Cardiac muscle cell (in vitro differentiated cells and primary cell): ENCODE measurements at regions not wholly inside any gene's neighbourhood (a gene's known extent, or its start where the extent isn't known, plus 50 kb on each side); places are given as distances from the start of the nearest gene placed in this dataset.

Source experiments
- DNase-seq, 2 donors: peaks; one replicate each; pipeline versions ENCODE4 v3.0.0 to v3.0.0-alpha.2; 2010 to 2017; ENCODE audit warnings: low read depth in 1 of 2, low spot score in 1 of 2
- H3K27ac ChIP-seq: fragments of 200-600 bp; sonication (generic); 2 replicates; pipeline ENCODE4 v1.5.1; 2016
- H3K27me3 ChIP-seq: fragments of 200-600 bp; sonication (generic); 2 replicates; pipeline ENCODE4 v1.6.0; 2016; ENCODE audit warnings: control low read depth
- H3K36me3 ChIP-seq: fragments of 200-600 bp; sonication (generic); 2 replicates; pipeline ENCODE4 v1.5.1; 2016; ENCODE audit warnings: control low read depth
- H3K4me1 ChIP-seq: fragments of 200-600 bp; sonication (generic); 2 replicates; pipeline ENCODE4 v1.8.1; 2017; ENCODE audit warnings: low read depth, mild to moderate bottlenecking, mixed run types
- H3K4me3 ChIP-seq: fragments of 200-600 bp; sonication (generic); 2 replicates; pipeline ENCODE4 v1.5.1; 2016; ENCODE audit warnings: mild to moderate bottlenecking
- H3K9me3 ChIP-seq: fragments of 200-600 bp; sonication (generic); 2 replicates; pipeline ENCODE4 v1.5.1; 2017; ENCODE audit warnings: low read depth, mild to moderate bottlenecking, control low read depth
- CTCF ChIP-seq: IDR thresholded peaks from 2 replicates; pipeline ENCODE4 v1.5.1; 2012; ENCODE audit warnings: low read depth, mild to moderate bottlenecking, low read length

DNA sequence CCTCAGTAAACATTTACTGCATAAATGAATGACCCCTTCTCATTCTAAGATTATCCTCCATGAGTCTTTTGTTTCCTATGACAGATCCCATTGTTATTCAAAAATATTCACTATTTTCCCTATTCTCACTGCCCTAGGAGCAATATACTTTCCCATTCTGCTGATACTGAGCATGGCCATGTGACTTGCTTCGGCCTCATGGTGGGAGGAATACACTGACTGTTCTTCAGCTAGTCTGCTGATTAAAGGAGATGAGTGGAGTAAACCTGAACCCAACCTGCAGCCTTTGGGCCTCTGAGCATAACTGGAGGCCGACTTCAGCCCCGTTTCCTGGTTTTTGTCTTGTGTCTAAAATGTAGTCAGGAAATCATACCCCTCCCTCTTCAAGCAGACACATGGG, 531.8 kb upstream of the SALL1 start:
- no peak for DNase-seq
- H3K4me3 ChIP-seq: no peak overlapping the region
- H3K9me3 ChIP-seq: no peaks in the 10 kb centered on the region
- TF ChIP-seq CTCF: no peak
- no peaks in the 10 kb centered on the region for H3K27me3 ChIP-seq
- no peak overlapping the region for H3K27ac ChIP-seq
- H3K4me1 ChIP-seq: peaks cover 15% of the 10 kb centered on the region
- H3K36me3 ChIP-seq: no peaks in the 10 kb centered on the region

DNA sequence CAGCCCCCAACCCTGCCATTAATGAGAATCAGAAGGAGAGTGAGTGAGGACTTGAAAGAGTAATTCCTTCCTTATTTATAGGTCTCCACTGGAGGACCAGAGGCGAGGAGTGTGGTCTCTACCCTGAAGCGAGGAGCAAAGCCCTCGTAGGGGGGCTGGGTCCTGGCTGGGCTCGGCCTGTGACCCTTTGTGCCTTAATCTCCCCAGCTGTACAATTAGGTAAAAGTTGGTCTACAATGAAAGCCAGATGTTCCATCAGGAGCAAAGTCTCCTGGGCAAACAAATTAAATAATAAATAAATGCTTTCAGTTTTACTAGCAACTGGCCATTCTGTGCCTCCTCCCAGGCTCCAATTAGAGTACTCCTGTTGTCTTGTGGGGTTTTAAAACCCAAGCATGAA, 523.5 kb upstream of the SALL1 start:
- Histone ChIP-seq H3K36me3 (no peaks in the 10 kb centered on the region), H3K4me1 (no peaks in the 10 kb centered on the region), H3K9me3 (no peaks in the 10 kb centered on the region), H3K27me3 (no peaks in the 10 kb centered on the region), H3K4me3 (no peak overlapping the region), H3K27ac (no peak overlapping the region)
- no peak for DNase-seq
- TF ChIP-seq CTCF: no peak

DNA sequence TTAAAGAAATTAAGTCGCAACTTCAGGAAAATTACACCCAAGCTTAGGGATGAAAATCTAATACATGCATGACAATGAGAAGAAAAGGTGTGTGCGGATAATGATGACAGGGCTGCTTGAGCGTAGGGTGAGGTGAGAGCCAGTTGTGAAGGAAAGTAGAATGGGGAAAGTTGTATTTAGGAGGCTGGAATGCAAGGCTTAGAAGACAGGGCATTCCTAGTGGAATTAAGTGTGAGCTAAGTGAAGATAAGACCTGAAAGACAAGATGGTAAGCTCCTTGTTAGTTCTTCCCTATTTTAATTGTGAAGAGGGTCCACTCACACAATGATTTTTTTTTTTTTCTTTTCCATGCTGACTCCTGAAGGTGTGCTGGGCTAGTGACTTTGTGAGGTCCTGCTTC, 519.5 kb upstream of the SALL1 start:
- H3K27me3 ChIP-seq: no peaks in the 10 kb centered on the region
- H3K9me3 ChIP-seq: no peaks in the 10 kb centered on the region
- DNase-seq: no peak
- no peak overlapping the region for H3K27ac ChIP-seq
- no peaks in the 10 kb centered on the region for H3K4me1 ChIP-seq
- no peaks in the 10 kb centered on the region for H3K36me3 ChIP-seq
- H3K4me3 ChIP-seq: no peak overlapping the region
- no peak for TF ChIP-seq CTCF

DNA sequence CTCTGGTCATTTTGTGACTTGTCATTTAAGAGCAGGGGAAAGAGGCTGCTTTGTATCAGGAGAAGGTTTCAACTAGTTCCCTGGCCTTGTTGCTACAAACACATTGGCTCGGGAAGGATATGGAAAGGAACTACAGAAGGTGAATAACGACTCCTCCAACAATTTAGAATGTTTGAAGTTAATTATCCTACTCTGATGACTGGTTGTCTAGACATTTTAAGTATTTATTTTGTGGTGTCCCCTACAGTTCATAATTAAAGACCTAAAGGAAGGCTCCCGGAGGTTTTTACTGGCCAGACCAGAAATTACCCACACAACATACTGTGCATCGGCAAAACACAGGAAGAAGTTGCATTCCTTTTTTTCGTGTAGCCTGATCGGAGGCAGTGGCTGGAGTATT, 515.8 kb upstream of the SALL1 start:
- Histone ChIP-seq H3K9me3 (no peaks in the 10 kb centered on the region), H3K36me3 (no peaks in the 10 kb centered on the region), H3K4me3 (no peak overlapping the region), H3K4me1 (no peaks in the 10 kb centered on the region), H3K27ac (no peak overlapping the region), H3K27me3 (no peaks in the 10 kb centered on the region)
- TF ChIP-seq CTCF: no peak
- DNase-seq: no peak

- no peak for TF ChIP-seq CTCF
- Histone ChIP-seq H3K27ac (no peak overlapping the region), H3K36me3 (no peaks in the 10 kb centered on the region), H3K9me3 (no peaks in the 10 kb centered on the region), H3K27me3 (no peaks in the 10 kb centered on the region), H3K4me3 (no peak overlapping the region), H3K4me1 (no peaks in the 10 kb centered on the region)
- no peak for DNase-seq
These were observed 515.0 kb upstream of the SALL1 start for GRCh38 chr16:51666074-51666473.

DNA sequence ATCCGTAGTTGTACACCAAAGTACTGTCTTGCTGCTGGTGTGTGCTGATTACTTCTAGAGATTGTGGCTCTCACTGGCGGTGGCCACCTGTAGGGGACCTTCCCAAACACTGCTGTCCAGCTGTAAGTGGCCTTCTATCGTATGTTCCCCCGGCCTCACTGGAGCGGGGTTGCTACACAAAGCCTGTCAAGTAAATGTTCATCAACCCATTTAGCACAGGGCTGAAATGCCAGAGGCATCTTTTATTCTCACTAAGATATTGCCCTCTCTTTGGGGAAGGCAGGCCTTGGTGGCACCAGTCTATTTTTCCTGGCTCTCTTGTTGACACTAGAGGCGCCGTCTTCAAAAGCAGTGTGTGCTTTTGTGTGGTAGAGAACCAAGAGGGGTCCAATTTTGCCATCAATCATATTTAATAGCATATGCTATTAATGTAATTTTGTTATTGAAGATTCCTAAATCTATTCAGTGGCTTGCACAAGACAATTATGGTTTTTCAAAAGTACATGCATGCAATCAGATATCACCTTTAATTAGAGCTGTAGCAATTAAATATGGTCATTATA, 514.4 kb upstream of the SALL1 start:
- Histone ChIP-seq H3K27ac (no peak overlapping the region), H3K4me3 (no peak overlapping the region), H3K27me3 (no peaks in the 10 kb centered on the region), H3K4me1 (no peaks in the 10 kb centered on the region), H3K9me3 (no peaks in the 10 kb centered on the region), H3K36me3 (no peaks in the 10 kb centered on the region)
- TF ChIP-seq CTCF: no peak
- no peak for DNase-seq
